ENCODE measurements at regions not wholly inside any gene's neighbourhood (a gene's known extent, or its start where the extent isn't known, plus 50 kb on each side); places are given as distances from the start of the nearest gene placed in this dataset.

GRCh38 chr18:55861266-55861665, 273.3 kb upstream of the TCF4 start:
- ATAC-seq (ENCODE audit: insufficient read depth, low read depth): no peak
- Histone ChIP-seq H3K9ac (ENCODE audit: low read depth, low read length) (no peak overlapping the region), H3K27ac (ENCODE audit: low read length) (no peak overlapping the region), H3K79me2 (ENCODE audit: insufficient read depth, low read length) (no peaks in the 10 kb centered on the region), H3K27me3 (ENCODE audit: insufficient read depth, low read length, poor library complexity) (no peaks in the 10 kb centered on the region), H3K4me2 (ENCODE audit: insufficient read depth, low read length) (no peak overlapping the region), H2AFZ (ENCODE audit: low read depth, low read length) (no peak overlapping the region), H3K4me3 (ENCODE audit: low read depth in 1 of 2, low read length in 2 of 2) (no peak overlapping the region), H3K4me1 (ENCODE audit: insufficient read depth, low read length) (no peaks in the 10 kb centered on the region), H3K36me3 (ENCODE audit: insufficient read depth, low read length) (no peaks in the 10 kb centered on the region), H3K9me3 (ENCODE audit: insufficient read depth, low read length, severe bottlenecking) (no peaks in the 10 kb centered on the region), H4K20me1 (ENCODE audit: insufficient read depth, low read length) (no peaks in the 10 kb centered on the region)
- no peak for DNase-seq
- TF ChIP-seq EZH2 (IDR thresholded peaks at IDR 0.05; ENCODE audit: borderline replicate concordance, low read depth, low read length, severe bottlenecking) (no peak), CTCF (IDR thresholded peaks at IDR 0.05; ENCODE audit: borderline replicate concordance, extremely low read depth, low read length, poor library complexity, severe bottlenecking) (peak; percentile 34)

DNA sequence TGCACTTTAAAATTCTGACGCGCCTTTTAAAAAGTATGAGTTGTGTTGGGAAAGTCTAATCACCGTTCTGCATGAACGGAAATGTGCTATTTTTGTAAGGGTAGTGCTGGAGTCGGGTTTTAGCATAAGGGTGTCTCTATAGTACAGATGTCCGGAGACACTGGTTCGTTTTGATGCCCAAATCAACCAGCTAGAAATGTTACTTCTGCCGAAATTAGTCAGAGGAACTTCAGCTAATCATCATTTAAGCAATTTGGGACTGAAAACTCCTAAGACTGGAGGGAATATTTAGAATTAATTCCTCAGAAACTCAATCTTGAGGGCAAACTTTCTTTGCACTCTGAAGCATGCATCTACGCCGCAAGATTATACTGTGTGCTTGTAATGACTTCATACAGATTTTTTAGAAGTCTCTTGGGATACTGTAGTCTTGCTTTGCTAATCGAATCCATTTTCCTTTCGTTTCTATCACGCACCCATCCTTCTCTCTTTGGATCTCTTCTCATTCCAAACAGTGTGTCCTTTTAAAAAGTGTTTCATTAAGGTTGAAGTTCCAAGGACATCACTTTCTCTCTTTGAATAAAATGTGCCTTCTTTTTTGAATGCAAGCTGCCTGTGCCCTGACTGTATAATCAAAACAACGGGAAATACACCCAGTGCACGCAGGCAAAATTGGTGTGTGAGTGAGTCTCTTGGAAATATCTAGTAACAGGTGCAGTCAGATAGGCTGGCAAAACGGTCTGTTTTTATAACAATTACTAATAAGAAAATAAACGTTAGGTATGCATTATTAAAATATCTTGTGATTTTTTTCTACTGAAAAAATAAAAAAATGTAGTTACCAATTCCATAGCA, 270.9 kb upstream of the TCF4 start:
- Histone ChIP-seq H4K20me1 (ENCODE audit: insufficient read depth, low read length) (no peaks in the 10 kb centered on the region), H3K9me3 (ENCODE audit: insufficient read depth, low read length, severe bottlenecking) (no peaks in the 10 kb centered on the region), H3K4me3 (ENCODE audit: low read depth in 1 of 2, low read length in 2 of 2) (no peak overlapping the region), H3K79me2 (ENCODE audit: insufficient read depth, low read length) (no peaks in the 10 kb centered on the region), H3K36me3 (ENCODE audit: insufficient read depth, low read length) (no peaks in the 10 kb centered on the region), H3K4me2 (ENCODE audit: insufficient read depth, low read length) (no peak overlapping the region), H3K27me3 (ENCODE audit: insufficient read depth, low read length, poor library complexity) (no peaks in the 10 kb centered on the region), H3K4me1 (ENCODE audit: insufficient read depth, low read length) (no peaks in the 10 kb centered on the region), H2AFZ (ENCODE audit: low read depth, low read length) (no peak overlapping the region), H3K9ac (ENCODE audit: low read depth, low read length) (no peak overlapping the region), H3K27ac (ENCODE audit: low read length) (no peak overlapping the region)
- ATAC-seq (ENCODE audit: insufficient read depth, low read depth) (no peak), DNase-seq (no peak)
- TF ChIP-seq CTCF (IDR thresholded peaks at IDR 0.05; ENCODE audit: borderline replicate concordance, extremely low read depth, low read length, poor library complexity, severe bottlenecking) (no peak), EZH2 (IDR thresholded peaks at IDR 0.05; ENCODE audit: borderline replicate concordance, low read depth, low read length, severe bottlenecking) (no peak)

DNA sequence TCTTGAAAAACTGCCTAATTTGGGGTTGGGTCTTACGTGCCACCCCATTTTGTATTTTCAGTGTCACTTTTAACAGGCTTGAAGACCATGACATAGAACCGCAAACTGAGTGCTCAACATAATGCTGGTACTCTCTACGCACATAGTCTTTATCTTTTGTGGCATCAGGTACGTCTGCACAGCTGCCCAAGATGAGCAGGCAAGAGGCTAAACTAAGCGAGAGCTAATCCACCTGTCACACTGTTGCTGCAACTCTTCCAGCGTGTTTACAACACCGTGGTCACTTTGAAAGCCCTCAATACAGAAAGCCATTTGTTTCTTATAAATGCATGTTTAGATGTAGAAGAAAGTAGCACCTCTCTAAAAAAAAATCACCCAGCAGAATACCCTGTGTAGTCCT, 270.0 kb upstream of the TCF4 start:
- no peaks in the 10 kb centered on the region for H3K9me3 ChIP-seq (ENCODE audit: insufficient read depth, low read length, severe bottlenecking)
- H3K4me1 ChIP-seq (ENCODE audit: insufficient read depth, low read length): no peaks in the 10 kb centered on the region
- H3K36me3 ChIP-seq (ENCODE audit: insufficient read depth, low read length): no peaks in the 10 kb centered on the region
- no peaks in the 10 kb centered on the region for H3K79me2 ChIP-seq (ENCODE audit: insufficient read depth, low read length)
- H3K4me2 ChIP-seq (ENCODE audit: insufficient read depth, low read length): no peak overlapping the region
- ATAC-seq (ENCODE audit: insufficient read depth, low read depth): no peak
- TF ChIP-seq CTCF (IDR thresholded peaks at IDR 0.05; ENCODE audit: borderline replicate concordance, extremely low read depth, low read length, poor library complexity, severe bottlenecking) (no peak), EZH2 (IDR thresholded peaks at IDR 0.05; ENCODE audit: borderline replicate concordance, low read depth, low read length, severe bottlenecking) (no peak)
- H4K20me1 ChIP-seq (ENCODE audit: insufficient read depth, low read length): no peaks in the 10 kb centered on the region
- no peak overlapping the region for H3K27ac ChIP-seq (ENCODE audit: low read length)
- H3K27me3 ChIP-seq (ENCODE audit: insufficient read depth, low read length, poor library complexity): no peaks in the 10 kb centered on the region
- H2AFZ ChIP-seq (ENCODE audit: low read depth, low read length): no peak overlapping the region
- DNase-seq: no peak
- no peak overlapping the region for H3K4me3 ChIP-seq (ENCODE audit: low read depth in 1 of 2, low read length in 2 of 2)
- H3K9ac ChIP-seq (ENCODE audit: low read depth, low read length): no peak overlapping the region
